Right lobe of liver (tissue), 6 donors: ENCODE measurements at regions not wholly inside any gene's neighbourhood (a gene's known extent, or its start where the extent isn't known, plus 50 kb on each side); places are given as distances from the start of the nearest gene placed in this dataset.

ENCODE experiments used
- ATAC-seq, 4 donors: fragments of 200-7000 bp; cut with Tn5 transposase; one replicate each; pipeline ENCODE4 v1.9.1; 2020; ENCODE audit warnings: mild to moderate bottlenecking in 4 of 4, moderate library complexity in 4 of 4
- DNase-seq, 3 donors: peaks; one replicate each; pipeline ENCODE4 v3.0.0-alpha.2; 2020
- H3K27ac ChIP-seq, 3 donors: fragments of 200-600 bp; one replicate each; pipeline ENCODE4 v1.8.0; 2022
- H3K27me3 ChIP-seq, 2 donors: fragments of 200-600 bp; one replicate each; pipeline ENCODE4 v1.8.0; 2022
- H3K36me3 ChIP-seq, 4 donors: fragments of 200-600 bp; sonication (generic) in 1 of 4; one replicate each; pipeline versions ENCODE4 v1.5.1 to v1.8.0; 2017 to 2022; ENCODE audit warnings: control low read depth in 1 of 4
- H3K4me1 ChIP-seq, 4 donors: fragments of 200-600 bp; sonication (generic) in 1 of 4; one replicate each; pipeline versions ENCODE4 v1.5.1 to v1.8.0; 2017 to 2022; ENCODE audit warnings: control low read depth in 1 of 4
- H3K4me3 ChIP-seq, 3 donors: fragments of 200-600 bp; one replicate each; pipeline ENCODE4 v1.8.0; 2022
- H3K9me3 ChIP-seq, 4 donors: fragments of 200-600 bp; sonication (generic) in 1 of 4; one replicate each; pipeline versions ENCODE4 v1.5.1 to v1.8.0; 2017 to 2022; ENCODE audit warnings: control low read depth in 1 of 4
- POLR2A ChIP-seq: fragments of 450-650 bp; IDR thresholded peaks from one replicate; pipeline ENCODE4 v1.6.1; 2017; ENCODE audit warnings: antibody characterized with exemption, mild to moderate bottlenecking
- WGBS: methylation state at CpG from one replicate; pipeline ENCODE4 v1.1.6; 2018; ENCODE audit warnings: low coverage, low lambda C conversion rate; ENCODE audit not compliant: insufficient coverage; ENCODE audit errors: missing lambda C conversion rate; 5-methylcytosine and 5-hydroxymethylcytosine counted together
- intact Hi-C, 2 donors: fragments of 100-400 bp; cut with DNase I; formaldehyde crosslinking; loops; one replicate each; pipeline versions ENCODE4 v1.11.2 to v1.14.1; 2022
- TF ChIP-seq, protein P1 (sequence below), 4 donors: fragments of 200-600 bp in 3 of 4; fragments of 450-650 bp in 1 of 4; IDR thresholded peaks; one replicate each; pipeline versions ENCODE4 v1.5.1 to v1.8.0; 2016 to 2022; ENCODE audit warnings: antibody characterized with exemption in 4 of 4, mild to moderate bottlenecking in 2 of 4
- donor health status: DM: no; HTN: yes; CAD: no.
- donor health status: DM: no; HTN: no; CAD: no.
- donor health status: DM: no; HTN: no; CAD: no.
- donor health status: DM: no; HTN: yes; CAD: no.
- donor health status: DM: no; HTN: yes; CAD: no.

DNA sequence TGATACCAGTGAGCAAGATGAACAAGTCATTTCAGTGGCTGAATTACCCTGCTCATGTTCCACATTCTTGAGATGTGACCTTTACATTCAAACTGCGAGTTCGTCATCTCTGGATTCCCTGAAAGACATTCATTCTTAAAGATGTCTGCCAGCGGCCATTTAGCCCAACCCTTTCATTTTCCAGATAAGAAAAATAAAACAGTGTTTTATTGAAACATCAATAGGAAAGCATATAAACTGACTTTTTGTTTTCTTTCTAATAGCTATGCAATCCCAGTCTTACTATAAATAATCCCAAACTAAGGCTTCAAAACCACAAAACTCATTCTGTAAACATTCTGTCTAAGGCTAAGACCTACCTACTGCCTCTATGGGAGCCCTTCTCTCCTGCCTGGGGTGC lies 134.0 kb downstream of the SAMD5 start:
- 85% methylated on average over 3 of the region's 3 CpGs for WGBS
- Histone ChIP-seq H3K4me1 (no peaks in the 10 kb centered on the region), H3K36me3 (no peaks in the 10 kb centered on the region), H3K27ac (no peak overlapping the region), H3K27me3 (no peaks in the 10 kb centered on the region), H3K9me3 (no peaks in the 10 kb centered on the region), H3K4me3 (no peak overlapping the region)
- no peak for TF ChIP-seq POLR2A
- TF ChIP-seq, protein P1, sequence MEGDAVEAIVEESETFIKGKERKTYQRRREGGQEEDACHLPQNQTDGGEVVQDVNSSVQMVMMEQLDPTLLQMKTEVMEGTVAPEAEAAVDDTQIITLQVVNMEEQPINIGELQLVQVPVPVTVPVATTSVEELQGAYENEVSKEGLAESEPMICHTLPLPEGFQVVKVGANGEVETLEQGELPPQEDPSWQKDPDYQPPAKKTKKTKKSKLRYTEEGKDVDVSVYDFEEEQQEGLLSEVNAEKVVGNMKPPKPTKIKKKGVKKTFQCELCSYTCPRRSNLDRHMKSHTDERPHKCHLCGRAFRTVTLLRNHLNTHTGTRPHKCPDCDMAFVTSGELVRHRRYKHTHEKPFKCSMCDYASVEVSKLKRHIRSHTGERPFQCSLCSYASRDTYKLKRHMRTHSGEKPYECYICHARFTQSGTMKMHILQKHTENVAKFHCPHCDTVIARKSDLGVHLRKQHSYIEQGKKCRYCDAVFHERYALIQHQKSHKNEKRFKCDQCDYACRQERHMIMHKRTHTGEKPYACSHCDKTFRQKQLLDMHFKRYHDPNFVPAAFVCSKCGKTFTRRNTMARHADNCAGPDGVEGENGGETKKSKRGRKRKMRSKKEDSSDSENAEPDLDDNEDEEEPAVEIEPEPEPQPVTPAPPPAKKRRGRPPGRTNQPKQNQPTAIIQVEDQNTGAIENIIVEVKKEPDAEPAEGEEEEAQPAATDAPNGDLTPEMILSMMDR (IDR thresholded peaks at IDR 0.05) = no peak
- ATAC-seq (no peak), DNase-seq (no peak)
- intact Hi-C loops = no loop called here

DNA sequence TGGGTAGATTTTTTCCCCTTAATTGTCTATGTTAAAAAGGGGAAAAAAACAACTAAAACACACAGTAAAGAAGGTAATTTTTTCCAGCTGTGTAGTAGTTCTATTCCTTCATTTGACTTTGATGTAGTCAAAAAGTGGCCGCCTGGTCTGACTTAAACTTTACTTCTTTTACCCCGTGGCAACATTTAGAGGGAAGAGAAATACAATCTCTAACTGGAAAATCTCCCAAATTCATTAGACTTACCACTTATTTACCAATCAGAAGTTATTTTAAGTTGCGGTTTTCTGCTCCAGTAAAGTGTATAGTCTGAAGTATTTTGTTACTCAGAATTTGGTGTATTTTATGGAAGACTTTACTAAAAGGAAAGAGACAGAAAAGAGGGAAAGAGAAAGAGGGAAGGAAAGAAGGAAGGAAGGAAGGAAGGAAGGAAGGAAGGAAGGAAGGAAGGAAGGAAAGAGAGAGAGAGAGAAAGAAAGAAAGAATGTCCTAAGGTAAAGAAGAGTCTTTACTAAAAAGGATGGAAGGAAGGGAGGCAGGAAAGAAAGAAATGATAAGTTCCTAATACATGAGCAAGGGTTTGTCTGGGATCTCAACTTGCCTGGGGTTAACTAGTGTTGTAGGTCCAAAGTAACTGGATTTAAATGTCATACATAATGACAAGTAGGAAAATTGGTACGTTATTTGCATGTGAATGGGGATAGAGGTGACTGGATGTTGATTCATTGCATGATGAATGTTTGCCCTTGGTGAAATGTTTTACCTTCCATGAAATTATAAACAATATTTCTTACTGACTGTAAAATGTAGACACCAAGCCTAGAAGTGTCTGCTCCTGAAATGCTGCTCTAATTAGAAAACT lies 135.1 kb downstream of the SAMD5 start:
- Histone ChIP-seq H3K4me3 (no peak overlapping the region), H3K27ac (no peak overlapping the region), H3K27me3 (no peaks in the 10 kb centered on the region), H3K36me3 (no peaks in the 10 kb centered on the region), H3K9me3 (no peaks in the 10 kb centered on the region), H3K4me1 (no peaks in the 10 kb centered on the region)
- TF ChIP-seq POLR2A = no peak
- TF ChIP-seq, protein P1 (IDR thresholded peaks at IDR 0.05) = no peak
- no peak for DNase-seq
- no peak for ATAC-seq
- intact Hi-C loops = no loop called here
- WGBS = 69% methylated on average over 4 of the region's 4 CpGs

DNA sequence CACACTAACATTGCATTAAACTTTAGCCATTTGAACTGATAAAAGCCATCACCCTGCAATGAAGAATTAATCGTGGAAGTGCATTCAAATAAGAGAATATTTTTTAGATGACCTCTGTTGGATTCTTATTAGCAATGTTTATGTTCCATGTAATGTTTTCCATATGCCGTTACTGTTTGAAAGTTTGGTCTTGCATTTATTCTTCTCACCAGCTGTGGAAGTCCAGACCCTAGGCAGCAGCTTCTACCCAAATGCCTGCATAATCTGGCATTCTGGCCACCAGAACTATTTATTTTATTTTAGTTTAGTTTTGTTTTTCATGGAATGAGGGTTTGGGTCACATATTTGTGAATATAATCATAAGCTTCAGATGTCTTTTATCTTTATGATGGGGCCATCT lies 140.4 kb downstream of the SAMD5 start:
- Histone ChIP-seq H3K36me3 (no peaks in the 10 kb centered on the region), H3K27me3 (no peaks in the 10 kb centered on the region), H3K27ac (no peak overlapping the region), H3K9me3 (no peaks in the 10 kb centered on the region), H3K4me3 (no peak overlapping the region), H3K4me1 (no peaks in the 10 kb centered on the region)
- TF ChIP-seq POLR2A = no peak
- TF ChIP-seq, protein P1 (IDR thresholded peaks at IDR 0.05) = no peak
- WGBS = 56% methylated on average over 2 of the region's 2 CpGs
- intact Hi-C loops = no loop called here
- DNase-seq (no peak), ATAC-seq (no peak)

DNA sequence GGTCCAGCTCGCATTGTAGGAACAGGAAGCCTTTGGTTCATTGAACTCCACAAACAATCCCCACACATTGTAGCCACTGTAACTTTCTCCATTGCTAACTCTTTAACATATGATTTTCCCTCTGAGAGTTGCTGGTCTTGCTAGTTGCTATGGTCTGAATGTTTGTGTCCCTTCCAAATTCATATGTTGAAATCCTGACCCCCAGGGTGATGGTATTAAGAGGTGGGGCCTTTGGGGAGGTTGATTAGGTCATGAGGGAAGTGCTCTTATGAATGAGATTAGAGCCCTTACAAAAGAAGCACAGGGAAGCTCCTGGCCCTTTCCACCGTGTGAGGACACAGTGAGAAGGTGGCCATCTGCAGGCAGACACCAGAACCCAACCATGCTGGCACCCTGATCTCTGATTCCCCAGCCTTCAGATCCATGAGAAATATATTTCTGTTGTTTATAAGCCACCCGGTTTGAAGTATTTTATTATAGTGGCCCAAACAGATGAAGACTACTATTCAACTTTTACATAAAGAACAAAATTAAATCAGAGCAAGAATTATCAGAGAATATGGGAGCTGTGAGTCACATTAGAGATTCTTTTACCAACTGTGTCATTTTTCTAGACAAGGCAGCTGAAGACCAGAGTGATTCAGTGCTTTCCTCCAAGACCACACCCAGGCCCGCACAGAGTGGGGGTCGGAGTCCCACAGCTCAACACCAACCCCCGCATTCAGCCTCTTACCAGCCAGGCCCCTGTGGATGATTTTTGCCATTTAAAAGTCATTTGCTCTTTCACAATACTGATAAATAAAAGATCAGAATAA lies 143.0 kb downstream of the SAMD5 start:
- Histone ChIP-seq H3K9me3 (no peaks in the 10 kb centered on the region), H3K27ac (peak overlapping the region in 1 of 3 donors; percentile 44), H3K4me1 (no peaks in the 10 kb centered on the region), H3K27me3 (no peaks in the 10 kb centered on the region), H3K4me3 (no peak overlapping the region), H3K36me3 (no peaks in the 10 kb centered on the region)
- ATAC-seq (peak; percentile 92 to 99 (median 98)), DNase-seq (peak; percentile 50 to 69 (median 62))
- intact Hi-C loops = no loop called here
- TF ChIP-seq, protein P1 (IDR thresholded peaks at IDR 0.05) = peak; percentile 32 to 54 (median 42)
- no peak for TF ChIP-seq POLR2A
- 47% methylated on average over 6 of the region's 6 CpGs for WGBS
